Upper lobe of left lung (tissue), 6 donors: ENCODE measurements at regions not wholly inside any gene's neighbourhood (a gene's known extent, or its start where the extent isn't known, plus 50 kb on each side); places are given as distances from the start of the nearest gene placed in this dataset.
A peak's percentile ranks its signal among the peaks of the same experiment; 100 is the strongest.

Experiments
- ATAC-seq, 2 donors: fragments of 200-7000 bp; cut with Tn5 transposase; one replicate each; pipeline ENCODE4 v1.9.1; 2022; ENCODE audit warnings: mild to moderate bottlenecking in 2 of 2, moderate library complexity in 2 of 2; ENCODE audit not compliant: low FRiP score in 2 of 2
- DNase-seq, 2 donors: peaks; one replicate each; pipeline ENCODE4 v3.0.0-alpha.2; 2019 to 2020
- H3K27ac ChIP-seq, 4 donors: fragments of 200-600 bp; sonication (generic); one replicate each; pipeline ENCODE4 v1.5.1; 2016 to 2019
- H3K27me3 ChIP-seq, 4 donors: fragments of 200-600 bp; sonication (generic); one replicate each; pipeline ENCODE4 v1.5.1; 2017 to 2019
- H3K36me3 ChIP-seq, 4 donors: fragments of 200-600 bp; sonication (generic); one replicate each; pipeline ENCODE4 v1.5.1; 2016 to 2019
- H3K4me1 ChIP-seq, 4 donors: fragments of 200-600 bp; sonication (generic); one replicate each; pipeline ENCODE4 v1.5.1; 2018 to 2019
- H3K4me3 ChIP-seq, 4 donors: fragments of 200-600 bp; sonication (generic); one replicate each; pipeline ENCODE4 v1.5.1; 2017 to 2019; ENCODE audit warnings: mild to moderate bottlenecking in 2 of 4, moderate library complexity in 1 of 4
- H3K9me3 ChIP-seq, 4 donors: fragments of 200-600 bp; sonication (generic); one replicate each; pipeline ENCODE4 v1.5.1; 2018 to 2019
- CTCF ChIP-seq, 6 experiments: fragments of 450-650 bp in 4 of 6; fragments of 200-600 bp in 2 of 6; sonication (generic) in 2 of 6; IDR thresholded peaks; one replicate each; pipeline ENCODE4 v1.5.1; 2016 to 2019; ENCODE audit warnings: antibody characterized with exemption in 6 of 6
- EP300 ChIP-seq, 4 donors: sonication (generic); formaldehyde crosslinking; IDR thresholded peaks; one replicate each; pipeline ENCODE4 v1.5.1; 2017; ENCODE audit warnings: antibody characterized with exemption in 4 of 4, control low read depth in 2 of 4
- POLR2A ChIP-seq, 4 donors: fragments of 450-650 bp; IDR thresholded peaks; one replicate each; pipeline ENCODE4 v1.5.1; 2016 to 2017; ENCODE audit warnings: antibody characterized with exemption in 4 of 4, mild to moderate bottlenecking in 2 of 4
- POLR2AphosphoS5 ChIP-seq, 2 donors: sonication (generic); formaldehyde crosslinking; IDR thresholded peaks; one replicate each; pipeline ENCODE4 v1.5.1; 2017; ENCODE audit warnings: antibody characterized with exemption in 2 of 2
- WGBS, 2 donors: methylation state at CpG; one replicate each; pipeline ENCODE4 v1.1.5; 2017 to 2018; 5-methylcytosine and 5-hydroxymethylcytosine counted together
- donor health status: DM: no; HTN: no; CAD: no; lungs with moderate emphysema.
- donor health status: DM: no; HTN: yes; CAD: no; lungs with severe emphysema.

DNA sequence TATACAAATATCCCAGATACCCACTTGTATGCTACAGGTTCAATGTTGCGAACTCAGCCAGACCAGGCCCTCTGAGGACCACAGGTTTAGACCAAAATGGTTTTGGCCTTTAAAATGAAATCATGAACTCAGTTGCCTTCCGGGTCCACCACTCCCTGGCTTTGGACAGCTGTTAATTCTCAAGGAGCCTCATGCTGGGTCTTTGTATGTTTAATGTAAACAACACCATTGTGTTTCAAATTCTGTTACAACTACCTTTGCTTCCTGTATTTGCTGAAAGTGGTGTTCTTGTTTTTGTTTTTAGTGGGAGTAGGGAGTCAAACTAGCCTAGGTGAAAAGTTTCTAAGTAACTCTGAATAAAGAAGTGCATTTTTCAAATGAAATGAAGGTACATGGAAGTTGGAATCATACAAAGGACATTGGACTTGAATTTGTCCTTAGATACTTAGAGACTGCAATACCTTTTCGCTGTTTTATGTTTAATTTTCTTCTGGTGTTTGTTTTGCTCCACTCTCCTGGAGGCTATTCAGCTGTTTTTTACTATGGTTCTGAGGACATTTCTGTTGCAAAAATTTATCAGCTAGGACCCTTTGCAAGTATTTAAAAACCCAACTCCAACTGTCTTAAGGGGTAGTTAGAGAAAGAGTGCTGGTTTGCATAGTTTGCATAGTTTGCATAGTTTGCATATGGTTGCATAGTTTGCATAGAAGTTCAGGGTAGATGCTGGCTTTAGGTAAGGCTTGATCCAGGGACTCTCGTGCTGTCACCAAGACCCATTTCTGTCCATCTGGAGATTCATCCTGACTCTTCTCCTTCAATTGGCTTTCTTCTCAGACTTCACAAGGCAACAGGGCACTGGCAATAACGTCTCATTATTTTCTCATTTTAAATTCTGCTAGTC, 70.1 kb downstream of the MID1IP1 start:
- WGBS, 2 donors = 59 to 72% methylated on average over 4 to 5 of the region's 5 CpGs
- no peak overlapping the region for H3K4me3 ChIP-seq
- TF ChIP-seq POLR2A (IDR thresholded peaks at IDR 0.05) (no peak), CTCF (IDR thresholded peaks at IDR 0.05) (no peak), POLR2AphosphoS5 (IDR thresholded peaks at IDR 0.05) (no peak)
- ATAC-seq = no peak
- no peaks in the 10 kb centered on the region for H3K36me3 ChIP-seq
- DNase-seq = no peak
- H3K4me1 ChIP-seq = peaks cover 0 to 4% (median 0%) of the 10 kb centered on the region in 4 donors
- H3K9me3 ChIP-seq = no peaks in the 10 kb centered on the region
- H3K27me3 ChIP-seq = no peaks in the 10 kb centered on the region
- no peak overlapping the region for H3K27ac ChIP-seq

DNA sequence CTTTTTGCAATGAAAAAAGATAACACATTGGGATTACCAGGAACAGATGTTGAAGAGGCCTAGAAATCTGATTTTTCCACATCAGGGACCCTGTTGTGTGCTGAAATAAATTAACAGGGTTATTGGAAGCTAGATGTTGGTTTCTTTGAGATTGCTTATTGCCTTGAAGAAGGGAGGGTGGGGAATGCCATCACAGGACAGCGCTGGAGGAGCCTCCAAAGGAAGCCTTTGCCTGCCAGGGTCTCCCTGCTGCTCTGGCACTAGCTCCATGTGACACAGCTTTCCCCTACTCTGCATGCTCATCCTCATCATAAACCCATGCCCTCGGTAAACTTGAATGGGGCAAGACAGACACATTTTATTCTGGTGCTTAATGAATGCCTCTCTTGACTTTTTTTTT, 76.1 kb downstream of the MID1IP1 start:
- no peak overlapping the region for H3K27ac ChIP-seq
- H3K36me3 ChIP-seq = no peaks in the 10 kb centered on the region
- H3K4me3 ChIP-seq = no peak overlapping the region
- no peaks in the 10 kb centered on the region for H3K9me3 ChIP-seq
- H3K4me1 ChIP-seq = no peaks in the 10 kb centered on the region
- ATAC-seq = no peak
- H3K27me3 ChIP-seq = no peaks in the 10 kb centered on the region
- TF ChIP-seq POLR2A (IDR thresholded peaks at IDR 0.05) (no peak), POLR2AphosphoS5 (IDR thresholded peaks at IDR 0.05) (no peak), EP300 (IDR thresholded peaks at IDR 0.05) (no peak), CTCF (IDR thresholded peaks at IDR 0.05) (no peak)
- WGBS, 2 donors = 80 to 100% methylated on average over 1 to 2 of the region's 2 CpGs
- DNase-seq = no peak

GRCh38 chrX:38878641-38879340, 77.5 kb downstream of the MID1IP1 start:
- Histone ChIP-seq H3K4me1 (no peaks in the 10 kb centered on the region), H3K27me3 (no peaks in the 10 kb centered on the region), H3K36me3 (no peaks in the 10 kb centered on the region), H3K9me3 (no peaks in the 10 kb centered on the region), H3K4me3 (no peak overlapping the region), H3K27ac (no peak overlapping the region)
- 47 to 65% methylated on average over 4 of the region's 4 CpGs for WGBS, 2 donors
- ATAC-seq = no peak
- DNase-seq = no peak
- TF ChIP-seq POLR2AphosphoS5 (IDR thresholded peaks at IDR 0.05) (no peak), EP300 (IDR thresholded peaks at IDR 0.05) (no peak)

GRCh38 chrX:38879631-38880220, 78.5 kb downstream of the MID1IP1 start:
- 46 to 71% methylated on average over 1 to 4 of the region's 4 CpGs for WGBS, 2 donors

More at GRCh38 chrX:38879631-38880220, 78.5 kb downstream of the MID1IP1 start:
- Histone ChIP-seq H3K4me1 (no peaks in the 10 kb centered on the region), H3K9me3 (no peaks in the 10 kb centered on the region), H3K27me3 (no peaks in the 10 kb centered on the region), H3K27ac (peak overlapping the region in 3 of 4 donors; percentile 3 to 33 (median 21)), H3K4me3 (no peak overlapping the region), H3K36me3 (no peaks in the 10 kb centered on the region)
- TF ChIP-seq POLR2A (IDR thresholded peaks at IDR 0.05) = no peak
- TF ChIP-seq POLR2AphosphoS5 (IDR thresholded peaks at IDR 0.05) = no peak
- no peak for TF ChIP-seq EP300 (IDR thresholded peaks at IDR 0.05)
- TF ChIP-seq CTCF (IDR thresholded peaks at IDR 0.05) = no peak
- DNase-seq (no peak), ATAC-seq (peak in 1 of 2 donors; percentile 22)
